OCI-LY7 (cell line): ENCODE measurements at regions not wholly inside any gene's neighbourhood (a gene's known extent, or its start where the extent isn't known, plus 50 kb on each side); places are given as distances from the start of the nearest gene placed in this dataset.
A peak's percentile ranks its signal among the peaks of the same experiment; 100 is the strongest.

ENCODE experiments used
- BruUV-seq: library from RNA; stranded (reverse); fragments of 400-500 nt; replicated peaks from 2 replicates; lab custom pipeline; 2021; lab: Mats Ljungman, UMichigan
- CTCF ChIA-PET: fragments of 300-600 bp; sonication (Branson Sonifier 250); formaldehyde crosslinking; loops from one replicate; lab custom pipeline; 2022; ENCODE audit warnings: antibody characterized with exemption; ENCODE audit not compliant: unreplicated experiment; lab: Charles Lee
- POLR2A ChIA-PET: fragments of 300-600 bp; sonication (Branson Sonifier 250); formaldehyde crosslinking; loops from one replicate; lab custom pipeline; 2022; ENCODE audit warnings: antibody characterized with exemption; lab: Charles Lee
- DNase-seq: peaks from one replicate; pipeline ENCODE4 v3.0.0-alpha.2; 2015; ENCODE audit warnings: low spot score
- H2AFZ ChIP-seq: fragments of 200-600 bp; sonication (generic), shearing (Covaris generic); 2 replicates; pipeline ENCODE4 v1.6.1; 2014; ENCODE audit warnings: mild to moderate bottlenecking, antibody characterized with exemption, low read length, moderate library complexity
- H3K27ac ChIP-seq: fragments of 200-600 bp; sonication (generic); 2 replicates; pipeline ENCODE4 v1.5.1; 2014; ENCODE audit warnings: mixed run types, low read depth, mild to moderate bottlenecking, moderate library complexity, low read length, inconsistent platforms; ENCODE audit not compliant: poor library complexity, severe bottlenecking
- H3K36me3 ChIP-seq: fragments of 200-600 bp; sonication (generic); 2 replicates; pipeline ENCODE4 v1.6.1; 2014; ENCODE audit warnings: mild to moderate bottlenecking, antibody characterized with exemption, low read length, moderate library complexity, mixed read lengths; ENCODE audit not compliant: insufficient read depth
- H3K4me1 ChIP-seq: fragments of 200-600 bp; sonication (generic); 2 replicates; pipeline ENCODE4 v1.5.1; 2014; ENCODE audit warnings: mild to moderate bottlenecking, low read length; ENCODE audit not compliant: insufficient read depth, poor library complexity, severe bottlenecking
- H3K4me2 ChIP-seq: fragments of 200-600 bp; sonication (generic); 2 replicates; pipeline ENCODE4 v1.6.1; 2014; ENCODE audit warnings: mild to moderate bottlenecking, low read length
- H3K4me3 ChIP-seq: fragments of 200-600 bp; sonication (generic); 2 replicates; pipeline ENCODE4 v1.5.1; 2014; ENCODE audit warnings: mild to moderate bottlenecking, low read depth, low read length; ENCODE audit not compliant: poor library complexity, severe bottlenecking
- H3K79me2 ChIP-seq: fragments of 200-600 bp; sonication (generic); 2 replicates; pipeline ENCODE4 v1.6.1; 2016; ENCODE audit warnings: low read depth, mild to moderate bottlenecking, low read length, moderate library complexity, mixed read lengths; ENCODE audit not compliant: insufficient read depth
- H3K9me2 ChIP-seq: fragments of 200-600 bp; sonication (generic); 2 replicates; pipeline ENCODE4 v1.6.1; 2016; ENCODE audit warnings: mild to moderate bottlenecking, low read length, mixed read lengths; ENCODE audit not compliant: insufficient read depth
- H3K9me3 ChIP-seq: fragments of 200-600 bp; sonication (generic); 2 replicates; pipeline ENCODE4 v1.6.1; 2014; ENCODE audit warnings: mild to moderate bottlenecking, mixed run types, low read length, mixed read lengths
- H4K20me1 ChIP-seq: fragments of 200-600 bp; sonication (generic); 2 replicates; pipeline ENCODE4 v1.6.1; 2014; ENCODE audit warnings: mild to moderate bottlenecking, antibody characterized with exemption, low read length, moderate library complexity, mixed read lengths; ENCODE audit not compliant: insufficient read depth
- CTCF ChIP-seq: fragments of 200-600 bp; sonication (generic); conservative IDR thresholded peaks from 2 replicates; pipeline ENCODE4 v1.5.1; 2014; ENCODE audit warnings: mild to moderate bottlenecking, antibody characterized with exemption, low read length, moderate library complexity, mixed read lengths
- EZH2phosphoT487 ChIP-seq: fragments of 200-600 bp; sonication (generic); IDR thresholded peaks from 2 replicates; pipeline ENCODE4 v1.6.1; 2018; ENCODE audit warnings: low read depth, borderline replicate concordance, mild to moderate bottlenecking, mixed run types, antibody characterized with exemption, low read length, moderate library complexity, mixed read lengths
- intact Hi-C: fragments of 100-400 bp; cut with micrococcal nuclease; formaldehyde crosslinking; loops from one replicate; pipeline ENCODE4 v1.10.0; 2022; ENCODE audit not compliant: unreplicated experiment

GRCh38 chr22:47515384-47516125 lies 753.1 kb downstream of the TBC1D22A start:
- H3K4me1 ChIP-seq, result no peaks in the 10 kb centered on the region
- no peak overlapping the region for H3K27ac ChIP-seq
- H3K79me2 ChIP-seq, result no peaks in the 10 kb centered on the region
- no peaks in the 10 kb centered on the region for H3K36me3 ChIP-seq
- no peaks in the 10 kb centered on the region for H3K9me3 ChIP-seq
- H3K4me3 ChIP-seq, result no peak overlapping the region
- POLR2A ChIA-PET, result no interaction called here
- TF ChIP-seq CTCF (peak; percentile 60), EZH2phosphoT487 (no peak)
- intact Hi-C loops, result no loop called here
- H2AFZ ChIP-seq, result no peak overlapping the region
- BruUV-seq, result no TSS peak
- H4K20me1 ChIP-seq, result no peaks in the 10 kb centered on the region
- no peaks in the 10 kb centered on the region for H3K9me2 ChIP-seq
- peak; percentile 17 for DNase-seq
- H3K4me2 ChIP-seq, result no peak overlapping the region
- CTCF ChIA-PET, result no interaction called here

GRCh38 chr22:47512617-47513016 lies 750.2 kb downstream of the TBC1D22A start:
- BruUV-seq, result no TSS peak
- Histone ChIP-seq H3K9me2 (no peaks in the 10 kb centered on the region), H3K4me1 (no peaks in the 10 kb centered on the region), H3K79me2 (no peaks in the 10 kb centered on the region), H2AFZ (no peak overlapping the region), H3K4me3 (no peak overlapping the region), H3K4me2 (no peak overlapping the region), H3K36me3 (no peaks in the 10 kb centered on the region), H4K20me1 (no peaks in the 10 kb centered on the region), H3K27ac (no peak overlapping the region), H3K9me3 (no peaks in the 10 kb centered on the region)
- intact Hi-C loops, result no loop called here
- ChIA-PET POLR2A (no interaction called here), CTCF (no interaction called here)
- DNase-seq, result no peak
- TF ChIP-seq EZH2phosphoT487 (no peak), CTCF (no peak)

GRCh38 chr22:47504962-47505361 lies 742.5 kb downstream of the TBC1D22A start:
- intact Hi-C loops, result no loop called here
- H3K9me3 ChIP-seq, result 0 out of 2 replicates have a peak, but pooled peaks cover 7% of the 10 kb centered on the region
- POLR2A ChIA-PET, result no interaction called here

More at GRCh38 chr22:47504962-47505361, 742.5 kb downstream of the TBC1D22A start:
- no peak for TF ChIP-seq EZH2phosphoT487
- TF ChIP-seq CTCF, result no peak
- no peak for DNase-seq
- no peaks in the 10 kb centered on the region for H3K4me1 ChIP-seq
- H2AFZ ChIP-seq, result no peak overlapping the region
- no peaks in the 10 kb centered on the region for H3K79me2 ChIP-seq
- CTCF ChIA-PET, result no interaction called here
- H3K4me3 ChIP-seq, result no peak overlapping the region
- H3K27ac ChIP-seq, result no peak overlapping the region
- BruUV-seq, result no TSS peak
- H4K20me1 ChIP-seq, result no peaks in the 10 kb centered on the region
- no peaks in the 10 kb centered on the region for H3K36me3 ChIP-seq
- no peak overlapping the region for H3K4me2 ChIP-seq
- H3K9me2 ChIP-seq, result no peaks in the 10 kb centered on the region
